K562 (cell line): ENCODE measurements at regions not wholly inside any gene's neighbourhood (a gene's known extent, or its start where the extent isn't known, plus 50 kb on each side); places are given as distances from the start of the nearest gene placed in this dataset.

Source experiments
- CBX1 ChIP-seq: sonication (generic); IDR thresholded peaks from 2 replicates; pipeline ENCODE4 v1.6.1; 2016; ENCODE audit warnings: antibody characterized with exemption, low read depth, mild to moderate bottlenecking
- DACH1 ChIP-seq: fragments of 450-650 bp; IDR thresholded peaks from 2 replicates; pipeline ENCODE4 v1.6.1; 2018; ENCODE audit not compliant: partially characterized antibody
- ELF4 ChIP-seq: fragments of 450-650 bp; formaldehyde crosslinking; IDR thresholded peaks from 2 replicates; pipeline ENCODE4 v1.4.0; 2022; ENCODE audit warnings: missing genetic modification characterization
- HDAC2 ChIP-seq: fragments of 450-650 bp; IDR thresholded peaks from 2 replicates; pipeline ENCODE4 v1.6.1; 2016; ENCODE audit warnings: mild to moderate bottlenecking
- KAT7 ChIP-seq: sonication (generic); formaldehyde crosslinking; IDR thresholded peaks from 2 replicates; pipeline ENCODE4 v1.8.0; 2022; ENCODE audit warnings: missing genetic modification reagents, mild to moderate bottlenecking, borderline replicate concordance
- MEIS2 ChIP-seq: fragments of 450-650 bp; IDR thresholded peaks from 2 replicates; pipeline ENCODE4 v1.6.1; 2014; ENCODE audit warnings: mild to moderate bottlenecking; ENCODE audit not compliant: partially characterized antibody
- NFRKB ChIP-seq: fragments of 450-650 bp; IDR thresholded peaks from 2 replicates; pipeline ENCODE4 v1.6.1; 2016; ENCODE audit warnings: low read depth
- PRMT5 ChIP-seq: sonication (generic); formaldehyde crosslinking; IDR thresholded peaks from 2 replicates; pipeline ENCODE4 v1.5.0; 2020; ENCODE audit warnings: missing genetic modification reagents
- RFX1 ChIP-seq: fragments of 450-650 bp; IDR thresholded peaks from 2 replicates; pipeline ENCODE4 v1.6.1; 2016; ENCODE audit warnings: mild to moderate bottlenecking, moderate library complexity
- TOE1 ChIP-seq, 2 experiments: fragments of 450-650 bp in 1 of 2; sonication (generic) in 1 of 2; formaldehyde crosslinking in 1 of 2; IDR thresholded peaks; 2 replicates each; pipeline versions ENCODE4 v1.7.1 to v1.8.0; 2016 to 2022; ENCODE audit warnings: borderline replicate concordance in 2 of 2, mild to moderate bottlenecking in 2 of 2, antibody characterized with exemption in 1 of 2, inconsistent platforms in 1 of 2, low read depth in 1 of 2, missing genetic modification reagents in 1 of 2, moderate library complexity in 1 of 2
- ZC3H11A ChIP-seq: IDR thresholded peaks from 2 replicates; pipeline ENCODE4 v1.6.1; 2012; ENCODE audit warnings: low read depth, low read length, improper control_type of control experiment
- TF ChIP-seq, protein P1 (sequence below): fragments of 250-450 bp; sonication (Bioruptor Pico); IDR thresholded peaks from 2 replicates; pipeline ENCODE4 v1.5.0; 2020; ENCODE audit warnings: mild to moderate bottlenecking, borderline replicate concordance

GRCh38 chr4:186018784-186019183 is 50.2 kb upstream of the TLR3 start (continued):
- TF ChIP-seq TOE1 (IDR thresholded peaks at IDR 0.05; ENCODE audit: borderline replicate concordance) = no peak
- TF ChIP-seq TOE1 (CRISPR knock-in tag; IDR thresholded peaks at IDR 0.05; ENCODE audit: borderline replicate concordance, low read depth) = no peak
- TF ChIP-seq PRMT5 (CRISPR knock-in tag) = no peak
- TF ChIP-seq ZC3H11A = no peak
- no peak for TF ChIP-seq DACH1
- TF ChIP-seq ELF4 (CRISPR knock-in tag) = no peak
- TF ChIP-seq, protein P1, sequence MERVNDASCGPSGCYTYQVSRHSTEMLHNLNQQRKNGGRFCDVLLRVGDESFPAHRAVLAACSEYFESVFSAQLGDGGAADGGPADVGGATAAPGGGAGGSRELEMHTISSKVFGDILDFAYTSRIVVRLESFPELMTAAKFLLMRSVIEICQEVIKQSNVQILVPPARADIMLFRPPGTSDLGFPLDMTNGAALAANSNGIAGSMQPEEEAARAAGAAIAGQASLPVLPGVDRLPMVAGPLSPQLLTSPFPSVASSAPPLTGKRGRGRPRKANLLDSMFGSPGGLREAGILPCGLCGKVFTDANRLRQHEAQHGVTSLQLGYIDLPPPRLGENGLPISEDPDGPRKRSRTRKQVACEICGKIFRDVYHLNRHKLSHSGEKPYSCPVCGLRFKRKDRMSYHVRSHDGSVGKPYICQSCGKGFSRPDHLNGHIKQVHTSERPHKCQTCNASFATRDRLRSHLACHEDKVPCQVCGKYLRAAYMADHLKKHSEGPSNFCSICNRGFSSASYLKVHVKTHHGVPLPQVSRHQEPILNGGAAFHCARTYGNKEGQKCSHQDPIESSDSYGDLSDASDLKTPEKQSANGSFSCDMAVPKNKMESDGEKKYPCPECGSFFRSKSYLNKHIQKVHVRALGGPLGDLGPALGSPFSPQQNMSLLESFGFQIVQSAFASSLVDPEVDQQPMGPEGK (CRISPR knock-in tag) = no peak
- no peak for TF ChIP-seq MEIS2
- no peak for TF ChIP-seq CBX1
- TF ChIP-seq KAT7 (CRISPR knock-in tag) = no peak
- no peak for TF ChIP-seq RFX1
- TF ChIP-seq NFRKB = no peak
- no peak for TF ChIP-seq HDAC2
